ENCODE measurements at regions not wholly inside any gene's neighbourhood (a gene's known extent, or its start where the extent isn't known, plus 50 kb on each side); places are given as distances from the start of the nearest gene placed in this dataset.

DNA sequence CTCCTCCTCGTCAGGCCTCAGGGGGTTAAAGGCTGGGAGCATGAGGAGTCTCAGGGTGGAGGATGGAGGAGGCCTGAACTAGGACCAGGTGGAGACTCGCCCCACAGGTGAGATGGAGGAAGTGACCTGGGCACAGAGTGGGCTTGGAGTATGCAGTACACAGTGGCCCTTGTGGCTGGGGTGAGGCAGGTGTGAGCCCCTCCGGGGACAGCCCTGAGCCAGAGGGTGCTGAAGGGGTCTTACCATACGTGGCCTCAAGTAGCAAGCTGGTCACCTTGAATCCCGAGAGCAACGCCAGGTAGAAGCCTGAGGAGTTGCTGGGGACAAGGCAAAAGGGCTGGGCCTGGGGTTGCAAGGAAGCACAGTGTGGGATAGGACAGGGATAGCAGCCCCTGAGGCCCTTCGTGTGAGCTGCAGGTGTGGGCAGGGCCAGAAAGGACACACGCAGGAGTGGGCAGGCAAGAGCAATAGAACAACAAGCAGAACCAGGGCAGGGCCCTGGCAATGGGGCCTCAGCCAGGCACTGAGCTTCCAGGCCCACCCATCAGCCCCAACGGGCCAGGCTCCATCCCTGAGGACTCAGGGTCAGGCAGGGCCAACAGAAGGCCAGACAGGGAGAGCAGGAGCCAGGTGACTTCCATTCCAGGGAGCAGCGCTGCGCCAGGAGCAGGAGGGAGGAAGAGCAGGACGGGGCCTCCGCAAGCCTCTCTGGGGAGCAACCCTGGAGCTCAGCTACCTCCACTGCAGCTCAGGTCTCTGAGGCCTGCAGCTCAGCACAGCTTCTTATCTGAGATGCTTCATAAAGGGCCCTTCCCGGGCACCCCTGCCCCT, 64.2 kb upstream of the TNRC6C start:
- DNase-seq (ENCODE audit: extremely low spot score, insufficient read length, low read depth) (no peak), FAIRE-seq (no peak)

DNA sequence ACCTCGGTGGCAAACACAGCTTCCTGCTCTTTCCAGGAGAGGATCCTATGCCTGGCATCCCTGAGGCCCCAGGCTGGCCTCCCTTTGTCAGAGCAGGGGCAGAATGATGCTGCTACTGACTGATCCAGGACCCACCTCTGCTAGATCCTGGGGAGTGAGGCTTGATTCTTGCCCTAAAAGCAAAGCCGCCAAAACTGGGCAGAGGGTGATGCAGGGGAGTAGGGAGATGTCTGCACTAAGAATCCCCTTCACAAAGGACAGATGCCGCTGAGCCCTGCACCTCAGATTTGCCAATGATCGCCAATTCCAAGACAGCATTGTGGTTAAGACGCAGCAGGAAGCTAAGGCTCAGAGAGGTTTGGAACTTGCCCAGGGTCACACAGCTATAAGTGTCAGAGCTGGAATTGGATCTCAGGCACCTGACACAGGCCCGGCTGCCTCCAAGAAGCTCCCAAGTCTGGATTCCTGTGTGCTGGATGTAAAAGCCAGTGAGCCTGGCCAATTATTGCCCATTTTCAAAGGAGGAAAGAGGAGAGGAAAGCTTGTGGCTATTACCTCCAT, 60.7 kb upstream of the TNRC6C start:
- FAIRE-seq (no peak), DNase-seq (ENCODE audit: extremely low spot score, insufficient read length, low read depth) (no peak)

DNA sequence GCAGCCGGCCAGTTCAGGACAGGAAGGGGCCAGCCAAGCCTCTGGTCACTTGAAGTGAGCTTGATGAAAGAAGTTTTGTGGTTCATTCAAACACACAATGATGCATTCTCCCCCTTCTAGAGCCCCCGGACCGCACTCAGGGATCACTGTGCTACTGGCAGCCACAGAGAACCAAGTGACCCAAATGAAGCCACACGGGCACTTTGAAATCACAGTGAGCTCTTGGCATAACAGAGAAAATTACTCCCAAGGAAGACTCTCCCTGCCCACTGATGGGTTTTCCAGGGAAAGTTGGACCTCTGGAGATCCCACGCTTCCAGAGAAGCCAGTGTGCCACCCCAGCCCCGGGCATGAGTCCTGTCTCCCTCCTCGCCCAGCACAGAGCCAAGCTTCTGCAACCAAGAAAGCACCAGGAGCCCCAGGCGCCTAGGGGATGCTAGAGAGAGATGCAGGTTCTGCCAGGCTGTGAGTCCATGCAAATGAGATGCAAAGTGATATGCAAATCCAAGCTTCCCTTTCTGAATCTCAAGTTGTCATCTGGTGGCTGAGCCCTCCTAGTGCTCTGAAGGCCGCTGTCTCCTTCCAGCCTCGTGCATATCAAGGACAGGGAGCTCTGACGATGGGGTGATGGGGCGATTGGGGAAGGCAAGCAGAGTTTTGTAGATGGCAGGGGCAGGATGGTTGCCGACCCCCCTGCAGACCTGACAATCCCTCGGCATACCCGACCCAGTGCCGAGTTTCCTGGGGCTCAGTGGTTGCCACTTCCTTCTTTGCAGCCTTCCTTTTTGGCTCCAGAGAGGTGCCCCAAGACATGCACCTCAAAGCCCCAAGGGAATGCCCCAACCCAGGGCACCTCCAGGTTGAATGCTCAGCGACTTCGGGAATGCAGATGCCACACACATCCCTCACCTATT, 59.7 kb upstream of the TNRC6C start:
- FAIRE-seq (no peak), DNase-seq (ENCODE audit: extremely low spot score, insufficient read length, low read depth) (no peak)

DNA sequence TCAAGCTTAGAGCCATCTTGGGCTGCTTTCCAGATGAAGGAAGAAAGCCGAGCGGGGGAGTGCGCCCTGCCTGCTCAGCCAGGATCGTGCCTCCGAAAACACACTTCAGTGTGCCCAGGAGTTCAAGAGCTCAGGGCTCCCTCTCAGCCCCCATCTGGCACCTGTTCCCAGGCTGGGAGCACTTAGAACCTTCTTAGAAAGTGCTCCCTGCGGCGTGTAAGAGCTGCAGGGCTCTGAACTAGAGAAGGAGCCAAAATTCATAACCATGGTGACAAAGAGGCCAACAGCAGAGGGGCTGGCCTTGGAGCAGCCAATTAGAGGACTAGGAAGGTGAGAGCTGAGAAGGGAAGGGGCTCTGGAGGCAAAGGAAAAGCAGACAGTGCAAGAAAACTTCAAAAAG, 59.0 kb upstream of the TNRC6C start:
- no peak for DNase-seq (ENCODE audit: extremely low spot score, insufficient read length, low read depth)
- no peak for FAIRE-seq

DNA sequence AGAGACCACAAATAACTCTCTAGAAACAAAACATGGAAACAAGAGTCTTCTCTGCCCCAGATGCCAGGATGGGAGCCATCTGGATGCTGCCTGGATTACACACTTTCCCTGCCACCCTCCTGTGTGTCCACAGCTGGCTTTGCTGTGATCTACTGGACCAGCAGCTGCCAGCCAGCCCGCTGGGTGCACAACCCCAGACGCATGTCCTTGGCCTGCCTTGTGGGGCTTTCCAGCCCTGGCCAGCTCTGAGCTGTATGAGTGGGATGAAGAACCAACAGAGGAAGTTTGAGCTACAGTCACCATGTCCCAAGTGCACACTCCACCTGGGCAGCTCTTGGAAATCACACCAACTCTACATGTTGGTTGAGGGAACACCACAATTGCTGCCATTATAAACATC, 57.0 kb upstream of the TNRC6C start:
- FAIRE-seq (no peak), DNase-seq (ENCODE audit: extremely low spot score, insufficient read length, low read depth) (no peak)

DNA sequence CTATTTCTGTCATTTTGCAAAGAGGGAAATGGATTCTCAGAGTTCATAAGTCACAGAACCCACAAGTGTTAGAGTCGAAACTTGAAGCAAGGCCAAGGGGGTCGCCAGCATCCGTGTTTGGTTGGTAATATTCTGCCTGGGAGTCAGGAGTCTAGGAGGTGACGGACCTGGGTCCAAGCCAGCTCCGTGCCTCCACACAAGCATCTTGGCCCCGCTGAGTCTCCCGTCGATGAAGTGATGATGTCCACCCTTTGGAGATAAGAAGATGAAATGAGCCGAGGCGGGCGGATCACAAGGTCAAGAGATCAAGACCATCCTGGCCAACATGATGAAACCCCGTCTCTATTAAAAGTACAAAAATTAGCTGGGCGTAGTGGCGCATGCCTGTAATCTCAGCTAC, 53.2 kb upstream of the TNRC6C start:
- FAIRE-seq (no peak), DNase-seq (ENCODE audit: extremely low spot score, insufficient read length, low read depth) (no peak)

DNA sequence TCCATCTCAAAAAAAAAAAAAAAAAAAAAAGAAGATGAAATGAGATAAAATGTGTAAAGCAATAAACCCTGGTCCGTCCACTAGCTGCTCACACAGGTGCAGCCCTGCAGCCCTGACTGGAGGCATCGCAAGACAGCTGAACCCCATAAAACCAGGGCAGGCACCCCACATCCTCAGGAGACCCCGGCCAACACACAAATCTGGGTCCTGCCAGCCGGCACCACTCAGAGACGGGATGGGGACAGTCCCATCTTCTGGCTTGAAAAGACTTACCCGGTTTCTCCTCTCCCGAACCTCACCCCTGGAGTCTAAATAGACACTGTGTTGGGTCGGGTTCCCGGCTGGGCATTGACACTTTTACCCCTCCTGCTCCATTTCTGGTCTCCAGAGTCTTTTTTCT, 52.7 kb upstream of the TNRC6C start:
- DNase-seq (ENCODE audit: extremely low spot score, insufficient read length, low read depth) = no peak
- no peak for FAIRE-seq

DNA sequence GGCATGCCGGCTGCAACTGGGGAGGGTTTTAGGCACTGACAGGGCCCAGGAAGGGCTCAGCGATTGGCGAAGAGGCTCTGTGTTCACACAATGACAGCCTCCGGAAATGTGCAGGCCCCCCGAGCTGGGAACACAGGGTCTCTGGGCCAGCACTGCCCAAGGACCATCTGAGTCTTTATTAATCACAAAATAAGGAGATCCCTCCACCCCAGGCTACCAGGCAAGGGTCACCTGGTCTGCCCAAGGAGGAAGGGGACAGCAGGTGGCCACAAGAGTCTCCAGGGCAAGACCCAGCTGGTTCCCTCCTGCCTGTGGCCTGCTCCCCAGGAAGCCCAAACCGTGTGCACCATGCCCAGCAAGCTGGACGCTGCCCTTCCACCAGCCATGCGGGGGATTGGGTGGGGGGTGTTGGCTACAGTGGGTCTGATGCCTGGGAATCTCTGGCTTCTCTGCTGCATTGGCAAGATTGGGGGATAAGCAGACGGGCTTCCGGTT, 52.1 kb upstream of the TNRC6C start:
- no peak for FAIRE-seq
- DNase-seq (ENCODE audit: extremely low spot score, insufficient read length, low read depth) = no peak

DNA sequence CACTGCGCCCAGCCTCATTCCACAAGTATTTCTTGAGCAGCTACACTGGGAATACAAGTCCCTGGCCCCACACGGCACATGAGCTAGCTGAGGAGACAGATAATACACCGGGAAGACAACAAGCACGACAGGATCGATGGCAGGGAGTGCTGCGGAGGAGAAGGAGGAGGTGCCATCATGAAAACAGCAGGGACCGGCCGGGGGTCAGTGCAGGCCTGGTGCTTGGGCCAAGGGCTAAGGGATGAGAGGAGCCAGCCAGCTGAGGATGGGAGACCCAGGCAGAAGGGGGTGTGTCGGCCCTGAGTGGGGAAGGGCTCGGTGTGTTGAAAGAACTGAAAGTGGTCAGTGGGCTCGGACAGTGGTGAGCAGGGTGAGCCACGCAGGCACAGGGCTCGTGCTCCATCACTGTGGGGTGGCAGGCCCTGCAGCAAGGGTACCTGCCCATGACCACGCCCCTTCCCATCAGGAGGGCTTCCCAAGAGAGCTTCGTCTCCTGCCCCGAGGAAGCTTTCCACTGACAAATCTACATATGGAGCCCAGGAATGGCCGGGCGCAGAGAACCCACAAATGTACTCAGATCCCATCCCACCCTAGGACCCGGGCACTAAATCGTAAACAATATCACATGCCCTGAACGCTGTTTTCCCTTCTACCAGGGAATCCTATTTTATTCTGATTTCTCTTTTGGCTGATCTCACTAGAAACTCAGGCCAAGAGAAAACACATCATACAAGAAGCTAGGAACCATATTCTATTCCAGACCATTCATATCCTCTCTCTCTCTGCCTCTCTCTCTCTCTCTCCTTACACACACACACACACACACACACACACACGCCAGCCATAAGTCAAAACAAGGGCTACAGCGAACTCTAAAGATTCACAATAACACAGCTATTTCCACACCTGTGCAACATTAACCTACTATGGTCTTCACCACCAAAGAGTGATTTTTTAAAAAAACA, 50.7 kb upstream of the TNRC6C start:
- no peak for DNase-seq (ENCODE audit: extremely low spot score, insufficient read length, low read depth)
- no peak for FAIRE-seq

DNA sequence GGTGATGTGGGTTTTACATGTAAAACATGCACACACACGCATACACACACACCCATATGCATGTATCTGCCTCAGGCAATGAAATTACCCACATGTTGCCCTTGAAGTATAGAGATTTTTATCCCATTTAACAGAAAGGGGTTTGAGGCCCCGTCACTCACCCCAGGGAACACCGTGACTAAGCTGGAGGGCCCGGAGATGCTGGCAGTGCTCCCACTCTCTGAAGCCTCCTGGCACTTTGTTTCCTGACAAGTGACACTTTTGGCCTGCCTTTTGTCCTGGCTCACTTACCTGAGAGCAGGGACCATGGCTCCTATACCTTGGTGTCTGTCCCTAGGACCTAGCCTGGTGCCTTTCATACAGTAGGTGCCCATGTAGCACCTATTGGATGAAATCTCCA, 50.0 kb upstream of the TNRC6C start:
- FAIRE-seq = no peak
- DNase-seq (ENCODE audit: extremely low spot score, insufficient read length, low read depth) = no peak
